Activated T-cell treated with anti-CD3 and anti-CD28 coated beads, Interleukin-2, amount 50 U/mL, for 4 hours (primary cell): ENCODE measurements at regions not wholly inside any gene's neighbourhood (a gene's known extent, or its start where the extent isn't known, plus 50 kb on each side); places are given as distances from the start of the nearest gene placed in this dataset.
"Not testable (repeated sequence)": the region's sequence is repeated elsewhere in the genome, so short reads cannot be mapped to it uniquely, and the experiment has no call there.

Source experiments
- ATAC-seq, 2 donors: fragments of 200-7000 bp; cut with Tn5 transposase; one replicate each; pipeline ENCODE4 v1.10.0; 2021
- DNase-seq: peaks from one replicate; pipeline ENCODE4 v3.0.0-alpha.2; 2020
- H3K27me3 Mint-ChIP-seq: one replicate; pipeline ENCODE4 v1.8.0; 2021; ENCODE audit warnings: low read depth, mixed read lengths
- H3K36me3 Mint-ChIP-seq: one replicate; pipeline ENCODE4 v1.8.0; 2022; ENCODE audit warnings: mixed read lengths; ENCODE audit not compliant: insufficient read depth
- H3K4me1 Mint-ChIP-seq: one replicate; pipeline ENCODE4 v1.8.0; 2021; ENCODE audit warnings: low read depth, mixed read lengths
- H3K4me3 Mint-ChIP-seq: one replicate; pipeline ENCODE4 v1.8.0; 2021; ENCODE audit warnings: mild to moderate bottlenecking, moderate library complexity, mixed read lengths
- H3K9me3 Mint-ChIP-seq: one replicate; pipeline ENCODE4 v1.8.0; 2021; ENCODE audit warnings: mixed read lengths

DNA sequence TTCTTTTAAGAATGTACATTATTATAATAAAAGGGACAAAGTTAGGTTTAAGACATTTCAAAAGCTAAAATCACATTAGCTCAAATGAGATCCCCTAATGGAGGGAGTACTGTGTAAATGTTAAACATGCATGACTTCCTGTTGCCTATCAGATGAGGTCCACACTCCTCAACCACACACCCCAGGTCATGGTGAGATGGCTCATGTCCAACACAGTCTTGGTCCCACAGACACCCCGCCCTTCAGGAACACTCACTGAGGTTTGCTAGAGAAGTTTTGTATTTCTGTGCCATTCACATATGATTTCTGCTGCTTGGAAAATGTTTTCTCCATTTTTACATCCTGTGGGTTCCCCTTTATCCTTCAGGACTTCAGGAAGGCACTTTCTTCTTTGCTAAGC is 491.0 kb downstream of the SOX11 start:
- ATAC-seq (no peak), DNase-seq (no peak)
- Mint-ChIP-seq H3K4me1 (no peaks in the 10 kb centered on the region), H3K36me3 (no peaks in the 10 kb centered on the region), H3K9me3 (peaks cover 2% of the 10 kb centered on the region), H3K27me3 (no peaks in the 10 kb centered on the region), H3K4me3 (no peak overlapping the region)

DNA sequence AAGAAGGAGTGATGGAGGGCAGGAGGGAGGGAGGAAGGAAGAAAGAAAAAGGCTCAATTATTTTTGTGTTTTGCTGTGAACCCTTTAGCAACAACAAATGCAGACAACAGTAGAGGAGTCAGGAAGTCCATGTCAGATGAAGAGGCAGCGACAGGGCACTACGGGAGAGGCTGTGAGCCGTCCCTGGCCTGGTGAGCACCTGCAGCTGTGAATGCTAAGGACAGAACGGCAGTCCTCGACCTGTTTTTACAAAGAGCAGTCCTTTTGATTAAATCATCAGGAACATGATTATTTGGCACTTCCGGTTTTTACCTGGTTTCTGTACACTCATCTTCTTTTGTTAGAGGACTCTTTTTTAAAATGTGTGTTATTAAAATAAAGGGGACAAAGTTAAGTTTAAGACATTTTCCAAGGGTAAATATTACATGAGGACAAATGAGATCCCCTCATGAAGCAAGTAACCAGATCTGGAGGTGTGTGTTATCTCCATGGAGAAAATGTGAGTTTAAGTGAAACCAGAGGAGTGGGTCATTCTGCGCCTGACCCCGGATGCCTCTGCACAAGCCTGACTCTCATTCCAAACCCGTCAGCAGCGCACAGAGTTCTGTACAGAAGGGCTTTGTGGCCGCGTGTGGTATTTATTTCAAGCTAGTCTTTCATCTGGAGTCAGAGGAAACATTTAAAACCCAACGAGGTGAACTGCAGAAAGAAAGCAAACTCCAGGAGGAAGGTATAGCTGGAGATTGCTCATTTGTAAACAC is 492.5 kb downstream of the SOX11 start:
- Mint-ChIP-seq H3K4me1 (no peaks in the 10 kb centered on the region), H3K4me3 (no peak overlapping the region), H3K27me3 (no peaks in the 10 kb centered on the region), H3K36me3 (no peaks in the 10 kb centered on the region), H3K9me3 (peaks cover 1% of the 10 kb centered on the region)
- ATAC-seq (no peak), DNase-seq (no peak)

DNA sequence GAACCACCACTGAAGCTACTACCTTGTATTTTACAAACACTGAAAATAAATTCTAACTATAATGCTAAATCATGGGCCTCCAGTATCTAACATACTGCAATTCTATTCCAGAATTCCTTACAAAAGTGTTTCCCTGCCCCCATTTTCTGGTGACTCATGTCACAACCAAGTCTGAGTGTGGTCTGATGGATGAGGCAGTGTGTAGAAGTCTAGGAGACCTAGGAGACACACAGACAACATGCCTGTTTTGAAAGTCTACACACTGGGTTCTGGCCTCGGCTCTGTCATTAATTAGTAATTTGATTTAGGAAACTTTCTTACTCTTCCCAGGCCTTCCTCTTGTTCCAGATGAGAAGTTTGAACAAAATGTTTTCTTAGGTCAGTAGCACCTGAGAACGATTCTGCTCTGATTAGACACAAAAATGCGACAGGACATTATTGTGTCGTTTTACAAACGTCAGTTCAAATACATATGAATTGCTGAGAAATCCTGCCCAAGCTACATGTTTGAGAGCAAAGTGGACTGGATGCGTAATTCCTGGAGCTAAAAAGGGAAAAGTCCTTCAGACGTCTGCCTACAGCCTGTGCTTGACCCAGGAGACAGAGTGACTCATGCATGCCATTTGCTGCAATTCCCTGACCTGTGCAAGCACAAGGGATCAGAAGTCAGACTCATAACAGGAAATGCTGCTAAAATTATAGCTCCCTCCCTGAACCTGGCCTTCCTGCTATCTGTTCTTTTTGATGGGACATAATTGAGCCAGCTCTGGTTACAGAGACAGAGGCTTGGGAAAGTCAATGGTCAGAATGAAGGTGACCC is 494.4 kb downstream of the SOX11 start:
- Mint-ChIP-seq H3K4me1 (no peaks in the 10 kb centered on the region), H3K27me3 (no peaks in the 10 kb centered on the region)
- ATAC-seq: no peak

DNA sequence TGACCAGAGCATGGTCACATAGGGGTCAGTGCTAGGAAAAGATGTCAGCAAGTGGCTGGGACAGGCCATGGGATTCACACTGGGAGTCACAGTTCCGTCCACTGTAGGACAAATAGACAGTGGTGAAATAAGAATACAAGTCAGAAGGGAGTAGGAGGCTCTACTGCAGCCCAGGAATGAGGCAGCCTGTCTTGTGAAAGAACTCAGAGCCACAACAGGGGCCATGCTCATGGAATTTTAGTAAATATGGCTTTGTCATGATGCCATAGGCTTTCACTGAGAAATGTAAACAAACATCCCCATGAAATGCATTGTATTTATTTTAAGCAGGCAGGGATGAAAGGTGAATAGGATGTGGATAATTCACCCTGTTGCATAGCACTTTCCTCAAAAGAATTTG is 504.3 kb downstream of the SOX11 start:
- ATAC-seq: no peak
- H3K36me3 Mint-ChIP-seq: no peaks in the 10 kb centered on the region
- no peak overlapping the region for H3K4me3 Mint-ChIP-seq
- no peaks in the 10 kb centered on the region for H3K4me1 Mint-ChIP-seq
- DNase-seq: no peak
- H3K27me3 Mint-ChIP-seq: no peaks in the 10 kb centered on the region
- peaks cover 10% of the 10 kb centered on the region for H3K9me3 Mint-ChIP-seq

More for the DNA sequence above, 494.4 kb downstream of the SOX11 start:
- Mint-ChIP-seq H3K9me3 (peaks cover 3% of the 10 kb centered on the region), H3K36me3 (no peaks in the 10 kb centered on the region), H3K4me3 (no peak overlapping the region)
- DNase-seq: no peak

DNA sequence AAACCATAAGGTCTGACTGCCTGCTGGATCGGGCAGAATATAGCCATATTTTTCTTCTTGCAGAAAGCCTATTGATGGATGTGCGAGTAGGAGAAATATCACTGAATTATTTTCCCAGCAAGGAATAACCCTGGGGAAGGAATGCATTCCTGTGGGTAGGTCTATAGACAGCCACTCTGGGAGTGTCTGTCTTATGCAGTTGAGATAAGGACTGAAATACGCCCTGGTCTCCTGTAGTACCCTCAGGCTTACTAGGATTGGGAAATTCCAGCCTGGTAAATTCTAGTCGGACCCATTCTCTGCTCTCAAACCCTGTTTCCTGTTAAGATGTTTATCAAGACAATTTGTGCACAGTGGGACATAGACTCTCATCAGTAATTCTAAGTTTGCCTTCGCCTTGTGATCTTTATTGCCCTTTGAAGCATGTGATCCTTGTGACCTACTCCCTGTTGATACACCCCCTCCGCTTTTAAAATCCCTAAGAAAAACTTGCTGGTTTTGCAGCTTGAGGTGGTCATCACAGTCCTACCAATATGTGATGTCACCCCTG is 506.3 kb downstream of the SOX11 start:
- not testable (repeated sequence) for H3K36me3 Mint-ChIP-seq, H3K27me3 Mint-ChIP-seq, DNase-seq, H3K4me1 Mint-ChIP-seq, H3K4me3 Mint-ChIP-seq, ATAC-seq
- H3K9me3 Mint-ChIP-seq: peaks cover 13% of the 10 kb centered on the region

- ATAC-seq: no peak
- Mint-ChIP-seq H3K36me3 (no peaks in the 10 kb centered on the region), H3K4me3 (no peak overlapping the region), H3K4me1 (no peaks in the 10 kb centered on the region), H3K9me3 (peaks cover 19% of the 10 kb centered on the region), H3K27me3 (no peaks in the 10 kb centered on the region)
- no peak for DNase-seq
Observed at GRCh38 chr2:6202756-6203155, 510.6 kb downstream of the SOX11 start.

DNA sequence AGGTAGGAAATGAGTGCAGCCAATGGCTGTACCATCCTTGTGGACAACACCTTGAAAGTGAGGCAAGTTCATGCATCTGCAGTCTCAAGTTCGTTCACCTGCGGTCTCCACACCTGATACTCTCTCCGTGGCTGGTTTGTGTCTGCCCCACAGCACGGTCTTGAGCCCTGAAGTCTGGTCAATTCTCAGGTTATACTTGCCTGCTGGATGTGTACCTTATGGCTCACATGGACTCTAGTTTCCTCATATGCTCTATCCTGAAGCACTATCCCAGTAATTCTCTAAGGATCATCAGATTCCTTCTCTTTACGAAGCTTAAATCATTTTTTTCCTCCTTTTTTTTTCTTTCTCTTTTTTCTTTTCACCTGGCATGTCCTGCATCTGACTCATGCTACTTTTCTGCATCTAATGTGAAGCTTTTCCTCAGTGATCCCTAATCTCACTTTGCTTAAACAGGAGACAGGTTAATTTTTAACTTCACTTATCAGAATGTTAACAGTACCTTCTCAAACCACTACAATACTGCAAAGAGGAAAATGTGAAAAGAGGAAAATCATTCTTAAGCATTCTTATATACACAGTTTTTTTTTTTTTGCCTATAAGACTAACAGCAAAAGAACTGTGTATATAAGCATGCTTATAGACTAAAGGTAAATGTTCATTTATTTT is 511.2 kb downstream of the SOX11 start:
- Mint-ChIP-seq H3K27me3 (no peaks in the 10 kb centered on the region), H3K4me1 (no peaks in the 10 kb centered on the region), H3K36me3 (no peaks in the 10 kb centered on the region), H3K4me3 (no peak overlapping the region), H3K9me3 (peaks cover 14% of the 10 kb centered on the region)
- ATAC-seq: no peak
- DNase-seq: no peak

DNA sequence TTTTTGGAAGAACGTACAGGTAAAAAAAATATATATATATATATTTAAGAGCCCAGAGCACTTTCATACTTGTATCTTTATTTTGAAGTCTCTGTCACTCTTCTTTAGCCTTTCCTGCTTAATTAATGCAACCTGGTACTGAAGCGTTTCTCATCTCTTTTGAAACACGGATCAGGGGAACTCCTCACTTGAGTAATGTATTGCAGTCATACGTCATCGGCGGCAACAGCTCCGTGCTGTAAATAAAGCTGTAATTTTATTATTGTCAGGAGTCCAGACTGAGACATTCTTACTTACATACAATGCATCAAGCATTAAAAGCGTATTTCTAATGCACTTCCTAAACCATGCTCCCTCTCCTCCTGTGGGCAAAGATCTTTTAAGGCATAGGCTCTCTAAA is 514.7 kb downstream of the SOX11 start:
- DNase-seq (no peak), ATAC-seq (no peak)
- H3K9me3 Mint-ChIP-seq: peaks cover 11% of the 10 kb centered on the region
- no peaks in the 10 kb centered on the region for H3K27me3 Mint-ChIP-seq
- no peaks in the 10 kb centered on the region for H3K36me3 Mint-ChIP-seq
- no peaks in the 10 kb centered on the region for H3K4me1 Mint-ChIP-seq
- H3K4me3 Mint-ChIP-seq: no peak overlapping the region

- ATAC-seq (no peak), DNase-seq (no peak)
- peaks cover 5% of the 10 kb centered on the region for H3K27me3 Mint-ChIP-seq
- no peaks in the 10 kb centered on the region for H3K36me3 Mint-ChIP-seq
- peaks cover 3% of the 10 kb centered on the region for H3K9me3 Mint-ChIP-seq
- H3K4me3 Mint-ChIP-seq: no peak overlapping the region
- H3K4me1 Mint-ChIP-seq: no peaks in the 10 kb centered on the region
Observed at GRCh38 chr2:6211236-6211635, 519.1 kb downstream of the SOX11 start.

- no peaks in the 10 kb centered on the region for H3K36me3 Mint-ChIP-seq
- DNase-seq (no peak), ATAC-seq (no peak)
- H3K4me3 Mint-ChIP-seq: no peak overlapping the region
- H3K27me3 Mint-ChIP-seq: peaks cover 5% of the 10 kb centered on the region
- no peaks in the 10 kb centered on the region for H3K9me3 Mint-ChIP-seq
- no peaks in the 10 kb centered on the region for H3K4me1 Mint-ChIP-seq
Observed at GRCh38 chr2:6212491-6212890, 520.3 kb downstream of the SOX11 start.

- no peaks in the 10 kb centered on the region for H3K36me3 Mint-ChIP-seq
- ATAC-seq (no peak), DNase-seq (no peak)
- H3K9me3 Mint-ChIP-seq: no peaks in the 10 kb centered on the region
- no peak overlapping the region for H3K4me3 Mint-ChIP-seq
- H3K27me3 Mint-ChIP-seq: peaks cover 5% of the 10 kb centered on the region
- H3K4me1 Mint-ChIP-seq: no peaks in the 10 kb centered on the region
Observed at GRCh38 chr2:6213056-6213780, 521.0 kb downstream of the SOX11 start.

- H3K36me3 Mint-ChIP-seq: no peaks in the 10 kb centered on the region
Observed at GRCh38 chr2:6214471-6214870, 522.3 kb downstream of the SOX11 start.

GRCh38 chr2:6215053-6215452 is 522.9 kb downstream of the SOX11 start:
- H3K36me3 Mint-ChIP-seq: no peaks in the 10 kb centered on the region

More at GRCh38 chr2:6214471-6214870, 522.3 kb downstream of the SOX11 start:
- peaks cover 5% of the 10 kb centered on the region for H3K27me3 Mint-ChIP-seq
- ATAC-seq (no peak), DNase-seq (no peak)
- H3K4me1 Mint-ChIP-seq: no peaks in the 10 kb centered on the region
- no peaks in the 10 kb centered on the region for H3K9me3 Mint-ChIP-seq
- H3K4me3 Mint-ChIP-seq: no peak overlapping the region

GRCh38 chr2:6216234-6216633 is 524.0 kb downstream of the SOX11 start:
- Mint-ChIP-seq H3K27me3 (peaks cover 5% of the 10 kb centered on the region), H3K4me3 (no peak overlapping the region), H3K36me3 (no peaks in the 10 kb centered on the region), H3K4me1 (no peaks in the 10 kb centered on the region), H3K9me3 (no peaks in the 10 kb centered on the region)
- no peak for ATAC-seq
- no peak for DNase-seq

More at GRCh38 chr2:6215053-6215452, 522.9 kb downstream of the SOX11 start:
- DNase-seq (no peak), ATAC-seq (no peak)
- Mint-ChIP-seq H3K4me3 (no peak overlapping the region), H3K4me1 (no peaks in the 10 kb centered on the region), H3K9me3 (no peaks in the 10 kb centered on the region), H3K27me3 (peaks cover 5% of the 10 kb centered on the region)
